ENCODE measurements at regions not wholly inside any gene's neighbourhood (a gene's known extent, or its start where the extent isn't known, plus 50 kb on each side); places are given as distances from the start of the nearest gene placed in this dataset.

DNA sequence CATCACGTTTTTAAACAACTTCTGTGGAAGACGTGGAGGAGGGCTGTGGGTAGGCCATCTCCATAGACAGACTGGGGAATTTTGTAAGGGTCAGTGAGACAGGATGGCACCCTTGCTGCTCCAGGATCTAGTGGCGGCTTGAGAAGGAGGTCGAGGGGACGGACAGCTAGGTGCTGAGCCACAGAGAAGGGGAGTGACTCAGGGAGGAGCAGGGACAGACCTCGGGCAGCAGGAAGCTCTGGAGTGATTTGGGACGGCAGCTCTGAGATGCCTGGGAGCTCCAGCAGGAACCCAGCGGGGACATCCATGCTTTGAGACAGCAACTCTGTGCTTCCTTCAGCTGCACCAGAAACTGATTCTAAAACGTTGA, 169.1 kb upstream of the SOX1 start:
- TF ChIP-seq, protein P1, sequence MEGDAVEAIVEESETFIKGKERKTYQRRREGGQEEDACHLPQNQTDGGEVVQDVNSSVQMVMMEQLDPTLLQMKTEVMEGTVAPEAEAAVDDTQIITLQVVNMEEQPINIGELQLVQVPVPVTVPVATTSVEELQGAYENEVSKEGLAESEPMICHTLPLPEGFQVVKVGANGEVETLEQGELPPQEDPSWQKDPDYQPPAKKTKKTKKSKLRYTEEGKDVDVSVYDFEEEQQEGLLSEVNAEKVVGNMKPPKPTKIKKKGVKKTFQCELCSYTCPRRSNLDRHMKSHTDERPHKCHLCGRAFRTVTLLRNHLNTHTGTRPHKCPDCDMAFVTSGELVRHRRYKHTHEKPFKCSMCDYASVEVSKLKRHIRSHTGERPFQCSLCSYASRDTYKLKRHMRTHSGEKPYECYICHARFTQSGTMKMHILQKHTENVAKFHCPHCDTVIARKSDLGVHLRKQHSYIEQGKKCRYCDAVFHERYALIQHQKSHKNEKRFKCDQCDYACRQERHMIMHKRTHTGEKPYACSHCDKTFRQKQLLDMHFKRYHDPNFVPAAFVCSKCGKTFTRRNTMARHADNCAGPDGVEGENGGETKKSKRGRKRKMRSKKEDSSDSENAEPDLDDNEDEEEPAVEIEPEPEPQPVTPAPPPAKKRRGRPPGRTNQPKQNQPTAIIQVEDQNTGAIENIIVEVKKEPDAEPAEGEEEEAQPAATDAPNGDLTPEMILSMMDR (IDR thresholded peaks at IDR 0.05) = no peak
- TF ChIP-seq POLR2A (IDR thresholded peaks at IDR 0.05) = no peak
